ENCODE measurements at regions not wholly inside any gene's neighbourhood (a gene's known extent, or its start where the extent isn't known, plus 50 kb on each side); places are given as distances from the start of the nearest gene placed in this dataset.
"Not testable (repeated sequence)": the region's sequence is repeated elsewhere in the genome, so short reads cannot be mapped to it uniquely, and the experiment has no call there.

- H2BK5ac ChIP-seq (ENCODE audit: low read depth, low read length, poor library complexity); H3K4me2 ChIP-seq (ENCODE audit: low read length); H3K18ac ChIP-seq (ENCODE audit: low read length); H3K4me1 ChIP-seq (ENCODE audit: control insufficient read depth in 1 of 2, insufficient read depth in 2 of 2, low read length in 2 of 2); H3K4ac ChIP-seq (ENCODE audit: low read depth, low read length); H3K4me3 ChIP-seq (ENCODE audit: low read depth, low read length); H2BK120ac ChIP-seq (ENCODE audit: insufficient read depth, low read length, poor library complexity); H4K91ac ChIP-seq (ENCODE audit: low read depth, low read length); H3K36me3 ChIP-seq (ENCODE audit: control insufficient read depth in 1 of 2, insufficient read depth in 2 of 2, low read length in 2 of 2); H3K27ac ChIP-seq (ENCODE audit: low read depth, low read length); DNase-seq; H2AFZ ChIP-seq (ENCODE audit: insufficient read depth, low read length, poor library complexity); H2BK12ac ChIP-seq (ENCODE audit: low read length); H3K79me1 ChIP-seq (ENCODE audit: low read length); H4K12ac ChIP-seq (ENCODE audit: low read depth, low read length); H3K14ac ChIP-seq (ENCODE audit: low read length); H3K79me2 ChIP-seq (ENCODE audit: control insufficient read depth, insufficient read depth, low read length, poor library complexity); H4K8ac ChIP-seq (ENCODE audit: low read depth, low read length); H2AK5ac ChIP-seq (ENCODE audit: low read length); H3K23ac ChIP-seq (ENCODE audit: low read length); H3K9me3 ChIP-seq (ENCODE audit: insufficient read depth, low read depth, low read length); H3K27me3 ChIP-seq (ENCODE audit: insufficient read depth, low read length); H3K9ac ChIP-seq (ENCODE audit: low read length): not testable (repeated sequence)
- WGBS (ENCODE audit: extremely low coverage, insufficient coverage, insufficient read length) = no CpG with 5 or more reads among the region's 1 CpG
Observed at GRCh38 chr4:170347191-170347590, 257.4 kb upstream of the AADAT start.

- H4K12ac ChIP-seq (ENCODE audit: low read depth, low read length) = no peak overlapping the region
- no peak overlapping the region for H3K14ac ChIP-seq (ENCODE audit: low read length)
- no peak overlapping the region for H3K23ac ChIP-seq (ENCODE audit: low read length)
- WGBS (ENCODE audit: extremely low coverage, insufficient coverage, insufficient read length) = no CpG with 5 or more reads among the region's 2 CpGs
- no peak overlapping the region for H2BK5ac ChIP-seq (ENCODE audit: low read depth, low read length, poor library complexity)
- H2AFZ ChIP-seq (ENCODE audit: insufficient read depth, low read length, poor library complexity) = no peak overlapping the region
- no peak overlapping the region for H2BK12ac ChIP-seq (ENCODE audit: low read length)
- H3K27ac ChIP-seq (ENCODE audit: low read depth, low read length) = no peak overlapping the region
- no peak overlapping the region for H3K4me3 ChIP-seq (ENCODE audit: low read depth, low read length)
- peaks cover 3% of the 10 kb centered on the region for H3K9me3 ChIP-seq (ENCODE audit: insufficient read depth, low read depth, low read length)
- H3K79me2 ChIP-seq (ENCODE audit: control insufficient read depth, insufficient read depth, low read length, poor library complexity) = no peaks in the 10 kb centered on the region
- H3K4ac ChIP-seq (ENCODE audit: low read depth, low read length) = no peak overlapping the region
- H3K4me1 ChIP-seq (ENCODE audit: control insufficient read depth in 1 of 2, insufficient read depth in 2 of 2, low read length in 2 of 2) = no peaks in the 10 kb centered on the region
- no peak overlapping the region for H3K9ac ChIP-seq (ENCODE audit: low read length)
- no peaks in the 10 kb centered on the region for H3K79me1 ChIP-seq (ENCODE audit: low read length)
- H3K4me2 ChIP-seq (ENCODE audit: low read length) = no peak overlapping the region
- no peaks in the 10 kb centered on the region for H3K36me3 ChIP-seq (ENCODE audit: control insufficient read depth in 1 of 2, insufficient read depth in 2 of 2, low read length in 2 of 2)
- H4K91ac ChIP-seq (ENCODE audit: low read depth, low read length) = no peak overlapping the region
- peak in 1 of 2 donors; percentile 27 for DNase-seq
- no peaks in the 10 kb centered on the region for H3K27me3 ChIP-seq (ENCODE audit: insufficient read depth, low read length)
- H2BK120ac ChIP-seq (ENCODE audit: insufficient read depth, low read length, poor library complexity) = no peak overlapping the region
- H4K8ac ChIP-seq (ENCODE audit: low read depth, low read length) = no peak overlapping the region
- H3K18ac ChIP-seq (ENCODE audit: low read length) = no peak overlapping the region
- no peak overlapping the region for H2AK5ac ChIP-seq (ENCODE audit: low read length)
Observed at GRCh38 chr4:170339522-170339921, 249.8 kb upstream of the AADAT start.

- H4K12ac ChIP-seq (ENCODE audit: low read depth, low read length) = no peak overlapping the region
- no peak overlapping the region for H3K9ac ChIP-seq (ENCODE audit: low read length)
- no peak overlapping the region for H2BK12ac ChIP-seq (ENCODE audit: low read length)
- H3K27me3 ChIP-seq (ENCODE audit: insufficient read depth, low read length) = no peaks in the 10 kb centered on the region
- H2BK120ac ChIP-seq (ENCODE audit: insufficient read depth, low read length, poor library complexity) = no peak overlapping the region
- H3K27ac ChIP-seq (ENCODE audit: low read depth, low read length) = no peak overlapping the region
- H3K36me3 ChIP-seq (ENCODE audit: control insufficient read depth in 1 of 2, insufficient read depth in 2 of 2, low read length in 2 of 2) = no peaks in the 10 kb centered on the region
- H3K79me2 ChIP-seq (ENCODE audit: control insufficient read depth, insufficient read depth, low read length, poor library complexity) = no peaks in the 10 kb centered on the region
- no peak overlapping the region for H3K4ac ChIP-seq (ENCODE audit: low read depth, low read length)
- H3K14ac ChIP-seq (ENCODE audit: low read length) = no peak overlapping the region
- no peak overlapping the region for H3K4me3 ChIP-seq (ENCODE audit: low read depth, low read length)
- WGBS (ENCODE audit: extremely low coverage, insufficient coverage, insufficient read length) = no CpG with 5 or more reads among the region's 3 CpGs
- no peak overlapping the region for H4K8ac ChIP-seq (ENCODE audit: low read depth, low read length)
- peaks cover 3% of the 10 kb centered on the region for H3K9me3 ChIP-seq (ENCODE audit: insufficient read depth, low read depth, low read length)
- no peak overlapping the region for H2AK5ac ChIP-seq (ENCODE audit: low read length)
- no peak overlapping the region for H3K18ac ChIP-seq (ENCODE audit: low read length)
- H3K79me1 ChIP-seq (ENCODE audit: low read length) = no peaks in the 10 kb centered on the region
- no peak for DNase-seq
- H2AFZ ChIP-seq (ENCODE audit: insufficient read depth, low read length, poor library complexity) = no peak overlapping the region
- no peak overlapping the region for H3K23ac ChIP-seq (ENCODE audit: low read length)
- H4K91ac ChIP-seq (ENCODE audit: low read depth, low read length) = no peak overlapping the region
- H3K4me2 ChIP-seq (ENCODE audit: low read length) = no peak overlapping the region
- H2BK5ac ChIP-seq (ENCODE audit: low read depth, low read length, poor library complexity) = no peak overlapping the region
- H3K4me1 ChIP-seq (ENCODE audit: control insufficient read depth in 1 of 2, insufficient read depth in 2 of 2, low read length in 2 of 2) = no peaks in the 10 kb centered on the region
Observed at GRCh38 chr4:170336238-170336775, 246.6 kb upstream of the AADAT start.

GRCh38 chr4:170325599-170325998 is 235.8 kb upstream of the AADAT start:
- DNase-seq = no peak
- H3K14ac ChIP-seq (ENCODE audit: low read length) = no peak overlapping the region
- H3K9me3 ChIP-seq (ENCODE audit: insufficient read depth, low read depth, low read length) = no peaks in the 10 kb centered on the region
- no peaks in the 10 kb centered on the region for H3K79me1 ChIP-seq (ENCODE audit: low read length)
- H4K8ac ChIP-seq (ENCODE audit: low read depth, low read length) = no peak overlapping the region
- no peak overlapping the region for H3K4me3 ChIP-seq (ENCODE audit: low read depth, low read length)
- no peak overlapping the region for H3K4me2 ChIP-seq (ENCODE audit: low read length)
- H2BK12ac ChIP-seq (ENCODE audit: low read length) = no peak overlapping the region
- H3K18ac ChIP-seq (ENCODE audit: low read length) = no peak overlapping the region
- H2BK120ac ChIP-seq (ENCODE audit: insufficient read depth, low read length, poor library complexity) = no peak overlapping the region
- no peak overlapping the region for H3K23ac ChIP-seq (ENCODE audit: low read length)
- no peaks in the 10 kb centered on the region for H3K36me3 ChIP-seq (ENCODE audit: control insufficient read depth in 1 of 2, insufficient read depth in 2 of 2, low read length in 2 of 2)
- H3K9ac ChIP-seq (ENCODE audit: low read length) = no peak overlapping the region
- no peak overlapping the region for H4K12ac ChIP-seq (ENCODE audit: low read depth, low read length)
- H3K27ac ChIP-seq (ENCODE audit: low read depth, low read length) = no peak overlapping the region
- no peak overlapping the region for H2BK5ac ChIP-seq (ENCODE audit: low read depth, low read length, poor library complexity)
- no peaks in the 10 kb centered on the region for H3K79me2 ChIP-seq (ENCODE audit: control insufficient read depth, insufficient read depth, low read length, poor library complexity)
- no peak overlapping the region for H2AK5ac ChIP-seq (ENCODE audit: low read length)
- no peak overlapping the region for H4K91ac ChIP-seq (ENCODE audit: low read depth, low read length)
- no peaks in the 10 kb centered on the region for H3K4me1 ChIP-seq (ENCODE audit: control insufficient read depth in 1 of 2, insufficient read depth in 2 of 2, low read length in 2 of 2)
- no peaks in the 10 kb centered on the region for H3K27me3 ChIP-seq (ENCODE audit: insufficient read depth, low read length)
- H3K4ac ChIP-seq (ENCODE audit: low read depth, low read length) = no peak overlapping the region
- no CpG with 5 or more reads among the region's 3 CpGs for WGBS (ENCODE audit: extremely low coverage, insufficient coverage, insufficient read length)
- no peak overlapping the region for H2AFZ ChIP-seq (ENCODE audit: insufficient read depth, low read length, poor library complexity)
